ENCODE measurements at regions not wholly inside any gene's neighbourhood (a gene's known extent, or its start where the extent isn't known, plus 50 kb on each side); places are given as distances from the start of the nearest gene placed in this dataset.

- no peak for DNase-seq
Measured at GRCh38 chr22:27523711-27524110, 277.8 kb downstream of the MN1 start.

GRCh38 chr22:27525711-27526110 lies 275.8 kb downstream of the MN1 start:
- no peak for DNase-seq

GRCh38 chr22:27526901-27527300 lies 274.7 kb downstream of the MN1 start:
- DNase-seq: no peak

- no peak for DNase-seq
Measured at GRCh38 chr22:27531782-27532530, 269.6 kb downstream of the MN1 start.

GRCh38 chr22:27533105-27533745 lies 268.3 kb downstream of the MN1 start:
- no peak for DNase-seq

GRCh38 chr22:27534720-27535125 lies 266.8 kb downstream of the MN1 start:
- no peak for DNase-seq

- no peak for DNase-seq
Measured at GRCh38 chr22:27535452-27535851, 266.1 kb downstream of the MN1 start.

- DNase-seq: no peak
Measured at GRCh38 chr22:27537501-27537900, 264.1 kb downstream of the MN1 start.

- DNase-seq: no peak
Measured at GRCh38 chr22:27538666-27539065, 262.9 kb downstream of the MN1 start.

GRCh38 chr22:27540247-27540646 lies 261.3 kb downstream of the MN1 start:
- no peak for DNase-seq

- DNase-seq: no peak
Measured at GRCh38 chr22:27540656-27541396, 260.7 kb downstream of the MN1 start.

- no peak for DNase-seq
Measured at GRCh38 chr22:27541836-27542235, 259.7 kb downstream of the MN1 start.

GRCh38 chr22:27542602-27543001 lies 259.0 kb downstream of the MN1 start:
- no peak for DNase-seq

- no peak for DNase-seq
Measured at GRCh38 chr22:27543460-27543859, 258.1 kb downstream of the MN1 start.

GRCh38 chr22:27545085-27545484 lies 256.5 kb downstream of the MN1 start:
- no peak for DNase-seq

GRCh38 chr22:27546157-27546935 lies 255.2 kb downstream of the MN1 start:
- DNase-seq: no peak

GRCh38 chr22:27551402-27551801 lies 250.2 kb downstream of the MN1 start:
- no peak for DNase-seq

- no peak for DNase-seq
Measured at GRCh38 chr22:27552176-27552575, 249.4 kb downstream of the MN1 start.

- DNase-seq: no peak
Measured at GRCh38 chr22:27552863-27553262, 248.7 kb downstream of the MN1 start.

GRCh38 chr22:27554106-27554811 lies 247.3 kb downstream of the MN1 start:
- no peak for DNase-seq

GRCh38 chr22:27554841-27555456 lies 246.6 kb downstream of the MN1 start:
- DNase-seq: no peak

- no peak for DNase-seq
Measured at GRCh38 chr22:27556371-27556770, 245.2 kb downstream of the MN1 start.

All from stimulated activated CD4-positive, alpha-beta T cell treated with anti-CD3 and anti-CD28 coated beads, Interleukin-12 subunit alpha, Interleukin-12 subunit beta, amount 100 ng/mL, for 4 hours (primary cell).